Mesenchymal stem cell (in vitro differentiated cells and primary cell): ENCODE measurements at regions not wholly inside any gene's neighbourhood (a gene's known extent, or its start where the extent isn't known, plus 50 kb on each side); places are given as distances from the start of the nearest gene placed in this dataset.

Experiments used
- DNase-seq: peaks from one replicate; pipeline ENCODE4 v3.0.0-alpha.2; 2013
- H2AFZ ChIP-seq: one replicate; pipeline ENCODE4 v1.6.1; 2013; ENCODE audit warnings: low read depth, mild to moderate bottlenecking, control low read depth, inconsistent platforms, low read length, moderate library complexity
- H2AK5ac ChIP-seq: 2 replicates; pipeline ENCODE4 v1.6.1; 2013; ENCODE audit warnings: low read length, moderate library complexity, mild to moderate bottlenecking, inconsistent platforms; ENCODE audit not compliant: severe bottlenecking
- H2BK120ac ChIP-seq: one replicate; pipeline ENCODE4 v1.6.1; 2013; ENCODE audit warnings: low read depth, mild to moderate bottlenecking, inconsistent platforms, low read length, moderate library complexity
- H2BK12ac ChIP-seq, 2 experiments: one replicate each; pipeline ENCODE4 v1.6.1; 2013; ENCODE audit warnings: inconsistent platforms in 2 of 2, low read length in 2 of 2, mild to moderate bottlenecking in 2 of 2, moderate library complexity in 2 of 2, control low read depth in 1 of 2
- H2BK15ac ChIP-seq: one replicate; pipeline ENCODE4 v1.6.1; 2013; ENCODE audit warnings: mild to moderate bottlenecking, low read depth, inconsistent platforms; ENCODE audit not compliant: poor library complexity, severe bottlenecking
- H2BK5ac ChIP-seq: 2 replicates; pipeline ENCODE4 v1.6.1; 2013; ENCODE audit warnings: low read depth, mild to moderate bottlenecking, low read length, control low read depth, inconsistent platforms; ENCODE audit not compliant: poor library complexity, severe bottlenecking
- H3K14ac ChIP-seq, 2 experiments: one replicate each; pipeline ENCODE4 v1.6.1; 2013; ENCODE audit warnings: inconsistent platforms in 2 of 2, low read length in 2 of 2, control low read depth in 1 of 2, mild to moderate bottlenecking in 1 of 2, moderate library complexity in 1 of 2
- H3K18ac ChIP-seq, 2 experiments: one replicate each; pipeline ENCODE4 v1.6.1; 2013; ENCODE audit warnings: inconsistent platforms in 2 of 2, low read length in 2 of 2, control low read depth in 1 of 2, low read depth in 1 of 2, mild to moderate bottlenecking in 1 of 2
- H3K23ac ChIP-seq, 2 experiments: one replicate each; pipeline ENCODE4 v1.6.1; 2013; ENCODE audit warnings: inconsistent platforms in 2 of 2, low read length in 2 of 2, mild to moderate bottlenecking in 2 of 2, moderate library complexity in 2 of 2, control low read depth in 1 of 2
- H3K27ac ChIP-seq: 2 replicates; pipeline ENCODE4 v1.5.1; 2013; ENCODE audit warnings: mild to moderate bottlenecking, moderate library complexity, low read length, control low read depth, inconsistent platforms; ENCODE audit not compliant: poor library complexity, severe bottlenecking
- H3K27me3 ChIP-seq, 2 experiments: 2 replicates each; pipeline versions ENCODE4 v1.6.1 to v1.7.0; 2013; ENCODE audit warnings: low read length in 2 of 2, mild to moderate bottlenecking in 2 of 2, moderate library complexity in 2 of 2, control low read depth in 1 of 2, inconsistent platforms in 1 of 2; ENCODE audit not compliant: control insufficient read depth in 1 of 2, insufficient read depth in 1 of 2
- H3K36me3 ChIP-seq, 2 experiments: 2 replicates each; pipeline versions ENCODE4 v1.6.1 to v1.7.0; 2013; ENCODE audit warnings: low read length in 2 of 2, control low read depth in 1 of 2, inconsistent platforms in 1 of 2, low read depth in 1 of 2, mild to moderate bottlenecking in 1 of 2; ENCODE audit not compliant: insufficient read depth in 2 of 2, control insufficient read depth in 1 of 2
- H3K4ac ChIP-seq, 2 experiments: one replicate each; pipeline ENCODE4 v1.6.1; 2013; ENCODE audit warnings: inconsistent platforms in 2 of 2, low read length in 2 of 2, mild to moderate bottlenecking in 2 of 2, moderate library complexity in 2 of 2, control low read depth in 1 of 2, low read depth in 1 of 2
- H3K4me1 ChIP-seq: 2 replicates; pipeline ENCODE4 v1.6.1; 2013; ENCODE audit warnings: low read depth, low read length, control low read depth; ENCODE audit not compliant: control insufficient read depth, insufficient read depth
- H3K4me2 ChIP-seq: 2 replicates; pipeline ENCODE4 v1.6.1; 2013; ENCODE audit warnings: low read length, mild to moderate bottlenecking, inconsistent platforms; ENCODE audit not compliant: poor library complexity, severe bottlenecking
- H3K4me3 ChIP-seq, 2 experiments: 2 replicates each; pipeline versions ENCODE4 v1.5.1 to v1.7.0; 2013; ENCODE audit warnings: low read length in 2 of 2, mild to moderate bottlenecking in 2 of 2, control low read depth in 1 of 2, low read depth in 1 of 2; ENCODE audit not compliant: insufficient read depth in 1 of 2
- H3K79me1 ChIP-seq: replicated peaks from 2 replicates; pipeline ENCODE4 v1.6.1; 2013; ENCODE audit warnings: mild to moderate bottlenecking, control low read depth, low read length, inconsistent platforms; ENCODE audit not compliant: poor library complexity, severe bottlenecking
- H3K9ac ChIP-seq: 2 replicates; pipeline ENCODE4 v1.7.0; 2013; ENCODE audit warnings: mild to moderate bottlenecking, low read length, moderate library complexity
- H3K9me3 ChIP-seq: 2 replicates; pipeline ENCODE4 v1.7.0; 2013; ENCODE audit warnings: mild to moderate bottlenecking, low read length; ENCODE audit not compliant: control insufficient read depth
- H4K8ac ChIP-seq: one replicate; pipeline ENCODE4 v1.6.1; 2013; ENCODE audit warnings: inconsistent platforms, mild to moderate bottlenecking, low read length, moderate library complexity
- H4K91ac ChIP-seq: one replicate; pipeline ENCODE4 v1.6.1; 2013; ENCODE audit warnings: mild to moderate bottlenecking, low read length, inconsistent platforms
- WGBS: methylation state at CpG from one replicate; pipeline ENCODE4 v1.1.7; 2013; ENCODE audit warnings: mixed read lengths; 5-methylcytosine and 5-hydroxymethylcytosine counted together

DNA sequence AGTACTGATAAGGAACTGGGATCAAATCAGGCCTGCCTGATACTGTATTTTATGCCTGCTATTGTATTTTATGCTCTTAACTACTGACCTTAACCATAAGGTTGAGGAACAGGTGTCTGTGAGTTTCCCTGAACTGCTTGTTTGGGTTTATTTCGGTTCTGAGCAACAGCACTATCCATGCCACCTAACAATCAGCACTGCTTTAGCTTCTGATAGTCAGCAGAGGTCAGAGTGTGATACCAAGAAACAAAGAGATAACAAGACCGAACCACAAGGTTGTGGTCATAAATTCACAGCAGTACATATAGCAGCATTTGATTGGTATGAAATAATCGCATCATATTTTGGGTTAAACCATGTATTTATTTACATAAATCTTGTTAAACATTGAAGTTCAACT is 362.2 kb downstream of the FGF13 start:
- Histone ChIP-seq H3K27me3 (no peaks in the 10 kb centered on the region), H3K9ac (no peak overlapping the region), H3K18ac (no peak overlapping the region), H3K79me1 (no peaks in the 10 kb centered on the region), H2BK5ac (no peak overlapping the region), H3K4me2 (no peak overlapping the region), H3K27ac (no peak overlapping the region), H3K4me3 (no peak overlapping the region), H3K36me3 (no peaks in the 10 kb centered on the region), H2AFZ (no peak overlapping the region), H3K4ac (no peak overlapping the region), H4K8ac (no peak overlapping the region), H2BK15ac (no peak overlapping the region), H4K91ac (no peak overlapping the region), H3K4me1 (no peaks in the 10 kb centered on the region), H3K14ac (no peak overlapping the region), H3K23ac (no peak overlapping the region), H3K9me3 (no peaks in the 10 kb centered on the region), H2BK120ac (no peak overlapping the region), H2BK12ac (no peak overlapping the region), H2AK5ac (no peak overlapping the region)
- WGBS = no CpG with 5 or more reads among the region's 3 CpGs
- no peak for DNase-seq

DNA sequence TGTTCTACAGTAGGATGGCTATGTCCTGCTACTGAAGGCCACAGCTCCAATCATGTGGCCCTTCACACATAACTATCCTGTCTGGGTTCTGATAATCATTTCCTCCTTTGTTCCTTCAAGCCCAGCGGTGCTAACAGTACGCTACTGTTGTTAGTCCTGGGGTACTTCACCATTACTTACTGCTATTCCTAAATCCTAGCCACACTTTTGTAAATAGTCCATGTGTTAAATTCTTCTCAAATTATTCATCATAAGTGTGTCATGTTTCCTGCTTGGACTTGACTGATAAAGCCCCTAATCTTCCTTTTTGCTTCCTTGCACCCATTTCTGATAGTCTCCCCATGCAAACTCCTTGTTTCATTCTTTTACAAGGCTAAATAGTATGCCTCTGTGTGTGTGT is 332.6 kb downstream of the FGF13 start:
- Histone ChIP-seq H3K36me3 (no peaks in the 10 kb centered on the region), H3K4me1 (no peaks in the 10 kb centered on the region), H3K23ac (no peak overlapping the region), H4K8ac (no peak overlapping the region), H2BK12ac (no peak overlapping the region), H3K27ac (no peak overlapping the region), H3K4me3 (no peak overlapping the region), H2BK5ac (no peak overlapping the region), H3K4ac (no peak overlapping the region), H2BK120ac (no peak overlapping the region), H3K79me1 (no peaks in the 10 kb centered on the region), H3K18ac (no peak overlapping the region), H3K4me2 (no peak overlapping the region), H2AFZ (no peak overlapping the region), H2AK5ac (no peak overlapping the region), H3K9me3 (peaks cover 11% of the 10 kb centered on the region), H3K27me3 (no peaks in the 10 kb centered on the region), H3K14ac (no peak overlapping the region), H3K9ac (no peak overlapping the region), H4K91ac (no peak overlapping the region), H2BK15ac (no peak overlapping the region)
- WGBS = 74% methylated on average over 2 of the region's 2 CpGs
- DNase-seq = no peak

DNA sequence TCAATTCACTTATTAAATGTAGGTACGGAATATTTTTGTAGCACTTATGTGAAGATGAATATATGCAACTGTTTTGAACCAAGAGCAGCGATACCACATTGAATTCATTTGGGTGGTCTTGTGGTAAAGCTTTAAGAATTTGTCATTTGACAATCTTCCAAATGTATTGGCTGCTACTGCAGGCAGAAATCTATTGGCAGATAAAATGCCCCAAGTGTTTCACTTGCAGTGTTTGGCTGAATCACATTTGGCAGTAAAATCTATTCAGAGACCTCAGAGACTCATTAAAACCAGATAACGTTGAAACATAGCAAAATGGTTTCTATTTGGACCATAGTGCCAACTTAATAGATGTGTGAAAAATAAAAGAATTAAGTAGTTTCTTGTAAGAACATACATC is 303.4 kb downstream of the FGF13 start:
- no peaks in the 10 kb centered on the region for H3K36me3 ChIP-seq
- no peak overlapping the region for H3K18ac ChIP-seq
- no peak overlapping the region for H4K8ac ChIP-seq
- no peak overlapping the region for H2AFZ ChIP-seq
- no peak for DNase-seq
- H3K9me3 ChIP-seq = no peaks in the 10 kb centered on the region
- H3K4me1 ChIP-seq = no peaks in the 10 kb centered on the region
- no peak overlapping the region for H2BK120ac ChIP-seq
- no peak overlapping the region for H2AK5ac ChIP-seq
- 76% methylated on average over 2 of the region's 3 CpGs for WGBS
- H2BK5ac ChIP-seq = no peak overlapping the region
- no peak overlapping the region for H3K23ac ChIP-seq
- no peaks in the 10 kb centered on the region for H3K79me1 ChIP-seq
- H3K4ac ChIP-seq = no peak overlapping the region
- H3K14ac ChIP-seq = no peak overlapping the region
- H3K27ac ChIP-seq = no peak overlapping the region
- H2BK15ac ChIP-seq = no peak overlapping the region
- no peak overlapping the region for H4K91ac ChIP-seq
- H3K9ac ChIP-seq = no peak overlapping the region
- no peak overlapping the region for H3K4me2 ChIP-seq
- no peak overlapping the region for H3K4me3 ChIP-seq
- H3K27me3 ChIP-seq = no peaks in the 10 kb centered on the region
- H2BK12ac ChIP-seq = no peak overlapping the region

DNA sequence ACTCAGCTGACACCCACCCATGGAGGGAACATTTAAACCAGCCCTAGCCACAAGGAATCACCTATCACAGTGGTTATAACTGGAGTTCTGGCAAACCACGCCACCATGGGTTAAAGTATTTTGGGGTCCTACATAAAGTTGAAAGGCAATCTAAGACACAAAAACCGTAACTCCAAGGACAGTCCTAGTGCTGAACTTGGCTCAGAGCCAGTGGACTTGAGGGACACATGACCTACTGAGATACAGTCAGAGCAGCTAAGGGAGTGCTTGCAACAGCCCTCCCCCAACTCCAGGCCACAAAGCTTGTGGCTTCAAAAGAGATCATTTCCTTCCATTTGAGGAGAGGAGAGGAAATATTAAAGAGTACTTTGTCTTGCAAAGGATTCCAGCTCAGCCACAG is 300.5 kb downstream of the FGF13 start:
- Histone ChIP-seq H3K9me3 (no peaks in the 10 kb centered on the region), H3K4me1 (no peaks in the 10 kb centered on the region), H2AK5ac (no peak overlapping the region), H2BK15ac (no peak overlapping the region), H3K4me3 (no peak overlapping the region), H2BK120ac (no peak overlapping the region), H3K27me3 (no peaks in the 10 kb centered on the region), H3K4ac (no peak overlapping the region), H3K36me3 (no peaks in the 10 kb centered on the region), H4K91ac (no peak overlapping the region), H3K27ac (no peak overlapping the region), H2BK5ac (no peak overlapping the region), H3K4me2 (no peak overlapping the region), H2BK12ac (no peak overlapping the region), H3K14ac (no peak overlapping the region), H3K79me1 (no peaks in the 10 kb centered on the region), H3K23ac (no peak overlapping the region), H2AFZ (no peak overlapping the region), H3K18ac (no peak overlapping the region), H4K8ac (no peak overlapping the region), H3K9ac (no peak overlapping the region)
- no peak for DNase-seq
- WGBS = 51% methylated on average over 2 of the region's 2 CpGs
